ENCODE measurements at regions not wholly inside any gene's neighbourhood (a gene's known extent, or its start where the extent isn't known, plus 50 kb on each side); places are given as distances from the start of the nearest gene placed in this dataset.

- Histone ChIP-seq H3K9me3 (ENCODE audit: low read depth) (no peaks in the 10 kb centered on the region), H3K36me3 (no peaks in the 10 kb centered on the region), H4K20me1 (ENCODE audit: low read depth) (no peaks in the 10 kb centered on the region), H2AFZ (replicated peaks) (no peak overlapping the region), H3K79me2 (ENCODE audit: low read depth) (no peaks in the 10 kb centered on the region), H3K27ac (no peak overlapping the region), H3K27me3 (no peaks in the 10 kb centered on the region), H3F3A (ENCODE audit: low read depth) (no peaks in the 10 kb centered on the region), H3K4me2 (no peak overlapping the region), H3K4me1 (peaks cover 3% of the 10 kb centered on the region), H3K4me3 (no peak overlapping the region), H3K9ac (no peak overlapping the region)
- Mint-ChIP-seq H3K36me3 (no peaks in the 10 kb centered on the region), H3K9me3 (no peaks in the 10 kb centered on the region), H3K27ac (no peak overlapping the region), H3K4me1 (peaks cover 10% of the 10 kb centered on the region), H3K4me3 (no peak overlapping the region), H3K27me3 (ENCODE audit: insufficient read depth, low read depth) (peaks cover 4% of the 10 kb centered on the region)
- DNase-seq (ENCODE audit: low spot score): no peak
- TF ChIP-seq EZH2phosphoT487 (IDR thresholded peaks at IDR 0.05) (no peak), CTCF (IDR thresholded peaks at IDR 0.05) (peak; percentile 12), EZH2 (IDR thresholded peaks at IDR 0.05) (no peak)
Measured at GRCh38 chr20:19019734-19020364, 192.6 kb upstream of the SLC24A3 start.

- no peaks in the 10 kb centered on the region for H3K36me3 ChIP-seq
- Mint-ChIP-seq H3K9me3 (no peaks in the 10 kb centered on the region), H3K4me3 (no peak overlapping the region), H3K27me3 (ENCODE audit: insufficient read depth, low read depth) (peaks cover 1% of the 10 kb centered on the region), H3K36me3 (no peaks in the 10 kb centered on the region), H3K27ac (no peak overlapping the region), H3K4me1 (no peaks in the 10 kb centered on the region)
- no peak overlapping the region for H3K27ac ChIP-seq
- no peaks in the 10 kb centered on the region for H3K9me3 ChIP-seq (ENCODE audit: low read depth)
- H2AFZ ChIP-seq (replicated peaks): no peak overlapping the region
- H3K9ac ChIP-seq: no peak overlapping the region
- no peak overlapping the region for H3K4me3 ChIP-seq
- no peaks in the 10 kb centered on the region for H3K79me2 ChIP-seq (ENCODE audit: low read depth)
- no peak for DNase-seq (ENCODE audit: low spot score)
- H3K4me1 ChIP-seq: no peaks in the 10 kb centered on the region
- TF ChIP-seq EZH2phosphoT487 (IDR thresholded peaks at IDR 0.05) (no peak), EZH2 (IDR thresholded peaks at IDR 0.05) (no peak), CTCF (IDR thresholded peaks at IDR 0.05) (no peak)
- no peaks in the 10 kb centered on the region for H3F3A ChIP-seq (ENCODE audit: low read depth)
- no peak overlapping the region for H3K4me2 ChIP-seq
- no peaks in the 10 kb centered on the region for H3K27me3 ChIP-seq
- H4K20me1 ChIP-seq (ENCODE audit: low read depth): no peaks in the 10 kb centered on the region
Measured at GRCh38 chr20:19021406-19022117, 190.9 kb upstream of the SLC24A3 start.

GRCh38 chr20:19022118-19022575 is 190.3 kb upstream of the SLC24A3 start:
- H3K4me3 Mint-ChIP-seq: no peak overlapping the region
- H3K79me2 ChIP-seq (ENCODE audit: low read depth): no peaks in the 10 kb centered on the region
- no peaks in the 10 kb centered on the region for H3K27me3 ChIP-seq
- no peaks in the 10 kb centered on the region for H3K4me1 Mint-ChIP-seq
- H3K9me3 Mint-ChIP-seq: no peaks in the 10 kb centered on the region
- no peaks in the 10 kb centered on the region for H3K36me3 Mint-ChIP-seq
- no peaks in the 10 kb centered on the region for H4K20me1 ChIP-seq (ENCODE audit: low read depth)
- H2AFZ ChIP-seq (replicated peaks): no peak overlapping the region
- no peaks in the 10 kb centered on the region for H3K4me1 ChIP-seq
- no peak overlapping the region for H3K4me3 ChIP-seq
- no peaks in the 10 kb centered on the region for H3K36me3 ChIP-seq
- no peak for TF ChIP-seq EZH2phosphoT487 (IDR thresholded peaks at IDR 0.05)
- TF ChIP-seq CTCF (IDR thresholded peaks at IDR 0.05): no peak
- no peak for TF ChIP-seq EZH2 (IDR thresholded peaks at IDR 0.05)
- H3K4me2 ChIP-seq: no peak overlapping the region
- H3K27me3 Mint-ChIP-seq (ENCODE audit: insufficient read depth, low read depth): no peaks in the 10 kb centered on the region
- H3F3A ChIP-seq (ENCODE audit: low read depth): no peaks in the 10 kb centered on the region
- H3K27ac ChIP-seq: no peak overlapping the region
- H3K9ac ChIP-seq: no peak overlapping the region
- no peak for DNase-seq (ENCODE audit: low spot score)
- no peak overlapping the region for H3K27ac Mint-ChIP-seq
- no peaks in the 10 kb centered on the region for H3K9me3 ChIP-seq (ENCODE audit: low read depth)
